ENCODE measurements at regions not wholly inside any gene's neighbourhood (a gene's known extent, or its start where the extent isn't known, plus 50 kb on each side); places are given as distances from the start of the nearest gene placed in this dataset.

DNA sequence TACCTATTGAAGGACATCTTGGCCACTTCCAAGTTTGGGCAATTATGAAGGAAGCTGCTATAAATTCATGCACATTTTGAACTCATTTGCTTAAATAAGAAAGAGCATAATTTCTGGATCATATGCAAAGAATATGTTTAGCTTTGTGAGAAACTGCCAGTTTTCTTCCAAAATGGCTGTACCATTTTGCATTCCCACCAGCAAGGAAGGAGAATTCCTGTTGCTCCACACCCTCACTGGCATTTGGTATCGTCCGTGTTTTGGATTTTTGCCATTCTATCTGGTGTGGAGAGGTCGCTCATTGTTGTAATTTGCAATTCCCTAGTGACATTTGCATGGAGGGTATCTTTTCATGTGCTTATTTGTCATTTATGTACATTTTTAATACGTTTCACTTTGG is 339.3 kb downstream of the DAD1 start:
- TF ChIP-seq, protein P1, sequence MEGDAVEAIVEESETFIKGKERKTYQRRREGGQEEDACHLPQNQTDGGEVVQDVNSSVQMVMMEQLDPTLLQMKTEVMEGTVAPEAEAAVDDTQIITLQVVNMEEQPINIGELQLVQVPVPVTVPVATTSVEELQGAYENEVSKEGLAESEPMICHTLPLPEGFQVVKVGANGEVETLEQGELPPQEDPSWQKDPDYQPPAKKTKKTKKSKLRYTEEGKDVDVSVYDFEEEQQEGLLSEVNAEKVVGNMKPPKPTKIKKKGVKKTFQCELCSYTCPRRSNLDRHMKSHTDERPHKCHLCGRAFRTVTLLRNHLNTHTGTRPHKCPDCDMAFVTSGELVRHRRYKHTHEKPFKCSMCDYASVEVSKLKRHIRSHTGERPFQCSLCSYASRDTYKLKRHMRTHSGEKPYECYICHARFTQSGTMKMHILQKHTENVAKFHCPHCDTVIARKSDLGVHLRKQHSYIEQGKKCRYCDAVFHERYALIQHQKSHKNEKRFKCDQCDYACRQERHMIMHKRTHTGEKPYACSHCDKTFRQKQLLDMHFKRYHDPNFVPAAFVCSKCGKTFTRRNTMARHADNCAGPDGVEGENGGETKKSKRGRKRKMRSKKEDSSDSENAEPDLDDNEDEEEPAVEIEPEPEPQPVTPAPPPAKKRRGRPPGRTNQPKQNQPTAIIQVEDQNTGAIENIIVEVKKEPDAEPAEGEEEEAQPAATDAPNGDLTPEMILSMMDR (conservative IDR thresholded peaks at IDR 0.05), result no peak
- no peak for TF ChIP-seq EZH2 (IDR thresholded peaks at IDR 0.05; ENCODE audit: low read depth)

All from PC-9 (cell line).